NCI-H1436 (cell line): ENCODE measurements at regions not wholly inside any gene's neighbourhood (a gene's known extent, or its start where the extent isn't known, plus 50 kb on each side); places are given as distances from the start of the nearest gene placed in this dataset.

Experiments
- DNase-seq: peaks from one replicate; lab custom pipeline; 2025; lab: John Stamatoyannopoulos, UW

DNA sequence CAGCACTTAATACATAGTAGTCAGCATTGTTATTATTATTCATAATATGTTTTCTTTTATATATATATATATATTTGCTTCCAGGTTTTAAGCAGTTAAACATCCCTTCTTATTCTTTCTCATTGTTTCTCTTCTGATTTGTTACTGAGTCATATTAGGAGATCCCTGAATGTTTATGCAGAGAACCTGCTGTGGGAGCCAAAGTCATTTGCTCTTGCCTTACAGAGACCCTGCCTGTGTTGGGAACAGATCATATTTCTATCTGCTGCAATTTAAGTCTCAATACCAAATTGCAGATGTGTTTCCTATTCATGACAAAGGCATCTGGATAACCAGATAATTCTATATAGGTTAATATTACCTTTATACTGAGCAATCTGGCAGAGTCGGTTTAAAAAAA, 323.0 kb upstream of the UMPS start:
- DNase-seq = no peak

DNA sequence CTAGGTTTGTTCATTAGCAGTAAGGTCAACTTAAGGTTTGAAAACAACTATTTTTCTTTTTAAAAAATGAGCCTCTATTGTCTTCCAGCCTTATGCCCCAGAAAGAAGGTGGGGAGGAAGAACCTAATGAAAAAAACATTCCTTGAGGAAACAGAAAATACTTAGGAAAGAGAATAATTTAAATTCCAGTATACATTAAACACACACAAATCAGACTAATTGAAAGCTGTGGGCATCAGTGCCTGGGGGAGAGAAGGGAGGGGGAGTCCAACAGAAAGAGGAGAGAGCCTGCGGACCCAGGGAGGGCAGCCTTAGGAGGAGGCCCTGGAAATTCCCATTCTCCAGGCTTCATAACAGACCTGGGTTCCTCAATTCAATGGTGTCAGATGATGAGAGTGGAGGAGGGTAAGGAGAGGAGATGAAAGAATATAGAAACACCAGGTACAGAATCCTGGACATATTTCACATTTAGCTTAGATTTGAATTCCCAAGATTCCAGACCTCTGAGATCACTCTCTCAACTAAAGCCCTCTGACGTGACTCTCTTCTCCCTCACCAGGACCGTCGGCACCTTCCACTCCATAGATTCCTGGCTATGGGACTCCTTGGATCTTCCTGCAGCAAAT, 320.5 kb upstream of the UMPS start:
- no peak for DNase-seq

DNA sequence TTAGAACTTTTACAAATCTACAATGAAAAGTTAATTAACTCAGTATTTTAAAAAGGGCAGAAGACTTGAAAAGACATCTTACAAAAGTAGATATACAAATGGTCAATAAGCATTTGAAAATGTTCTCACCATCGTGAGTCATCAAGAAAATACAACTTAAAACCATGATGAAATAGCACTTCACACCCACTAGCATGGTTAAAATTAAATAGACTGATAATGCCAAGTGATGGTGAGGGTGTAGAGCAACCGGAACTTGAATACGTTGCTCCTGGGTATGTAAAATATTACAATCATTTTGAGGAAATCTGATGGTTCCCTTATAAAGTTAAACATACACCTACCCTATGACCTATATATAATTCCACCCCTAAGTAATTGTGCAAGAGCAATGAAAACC, 319.8 kb upstream of the UMPS start:
- DNase-seq = no peak

DNA sequence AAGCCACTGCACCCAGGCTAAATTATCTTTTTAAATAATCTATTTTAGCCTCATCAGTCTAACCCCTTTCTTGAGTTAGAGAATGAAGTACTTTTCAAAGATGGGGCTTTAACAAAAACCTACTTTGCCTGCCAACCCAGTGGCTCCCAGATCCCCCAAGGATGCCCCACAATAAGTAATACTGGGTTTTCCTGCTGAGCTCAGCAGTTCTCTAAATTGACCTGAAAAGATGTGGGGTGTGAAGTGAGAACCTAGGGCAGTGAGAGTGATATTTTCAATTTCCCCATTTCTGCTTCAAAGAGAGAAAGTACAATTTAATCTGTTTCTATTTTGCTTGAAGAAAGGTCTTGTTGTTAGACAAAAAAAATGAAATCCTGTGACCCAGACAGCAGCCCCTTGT, 318.5 kb upstream of the UMPS start:
- DNase-seq = no peak

- no peak for DNase-seq
Measured at GRCh38 chr3:124412644-124413043, 317.6 kb upstream of the UMPS start.

GRCh38 chr3:124413393-124413792, 316.9 kb upstream of the UMPS start:
- no peak for DNase-seq

GRCh38 chr3:124413989-124414598, 316.2 kb upstream of the UMPS start:
- no peak for DNase-seq

- DNase-seq = no peak
Measured at GRCh38 chr3:124415446-124415960, 314.7 kb upstream of the UMPS start.

DNA sequence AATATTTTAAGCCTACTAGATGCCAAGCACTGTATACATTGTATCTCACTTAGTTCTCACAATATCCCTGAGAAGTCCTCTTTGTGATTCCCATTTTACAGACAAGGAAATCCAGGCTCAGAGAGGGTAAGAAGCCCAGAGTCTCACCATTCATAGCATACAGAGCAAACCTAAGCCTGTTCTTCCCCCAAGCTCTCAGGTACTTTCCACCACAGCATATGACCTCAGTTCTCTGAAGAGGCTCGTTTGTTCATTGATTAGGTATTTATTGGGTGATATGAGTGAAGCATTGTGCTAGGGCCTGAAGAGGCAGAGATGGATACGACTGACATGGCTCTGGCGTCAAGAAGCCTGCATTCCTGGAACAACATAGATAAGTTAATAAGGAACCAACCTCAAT, 310.9 kb upstream of the UMPS start:
- DNase-seq = no peak

DNA sequence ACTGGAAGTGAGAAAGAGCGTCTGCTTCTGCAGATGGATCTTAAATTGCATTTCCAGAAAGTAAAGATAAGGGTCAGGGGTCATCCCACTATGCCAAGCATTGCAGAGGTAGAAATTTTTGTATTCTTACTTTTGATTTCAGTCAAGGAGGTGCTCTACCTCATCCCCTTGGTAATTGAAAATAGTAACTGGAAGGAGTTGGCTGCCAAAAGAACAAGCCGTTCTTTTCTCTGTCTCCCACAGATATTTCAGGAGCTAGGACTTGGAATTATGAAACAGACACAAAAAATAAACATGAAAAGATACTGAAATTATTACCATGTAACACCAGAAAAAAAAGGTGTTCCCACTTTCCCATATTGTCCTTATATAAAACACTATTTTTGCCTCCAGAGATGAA, 309.9 kb upstream of the UMPS start:
- no peak for DNase-seq

DNA sequence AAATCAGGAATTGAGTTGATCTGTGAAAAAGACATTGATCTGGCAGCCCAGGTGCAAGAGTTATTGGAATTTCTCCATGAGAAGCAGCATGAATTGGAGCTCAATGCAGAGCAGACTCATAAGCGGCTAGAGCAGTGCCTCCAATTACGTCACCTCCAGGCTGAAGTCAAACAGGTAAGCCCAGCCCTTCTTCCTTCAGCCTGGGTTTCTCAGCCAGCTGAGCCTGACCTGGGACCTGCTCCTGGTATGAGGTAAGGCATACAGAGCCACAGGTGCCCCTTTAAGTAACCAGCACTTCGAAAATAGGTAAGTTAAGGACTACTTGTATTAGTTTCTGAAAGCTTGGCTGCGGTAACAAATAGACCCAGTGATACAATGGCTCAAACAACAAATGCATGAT, 307.4 kb upstream of the UMPS start:
- no peak for DNase-seq

DNA sequence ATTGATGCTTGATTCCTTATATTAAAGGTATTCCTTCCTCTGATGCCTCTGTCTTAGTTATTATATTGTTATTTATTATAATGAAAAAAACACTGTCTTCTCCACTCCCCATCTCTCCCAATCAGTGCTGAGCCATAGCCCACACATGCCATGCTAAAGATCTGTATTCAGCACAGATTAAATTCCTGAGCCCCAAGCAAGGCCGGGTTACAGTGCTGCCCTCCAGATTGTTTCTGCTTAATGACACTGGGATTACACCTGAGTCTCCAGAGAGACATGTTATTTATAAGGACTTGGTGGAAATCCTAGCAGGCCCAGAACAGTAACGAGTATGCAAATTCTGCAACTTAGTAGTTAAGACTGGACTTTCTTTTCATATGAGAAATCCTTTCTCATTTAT, 305.9 kb upstream of the UMPS start:
- no peak for DNase-seq

GRCh38 chr3:124425972-124426371, 304.3 kb upstream of the UMPS start:
- no peak for DNase-seq

GRCh38 chr3:124428372-124429128, 301.7 kb upstream of the UMPS start:
- no peak for DNase-seq

- DNase-seq = peak; percentile 1
Measured at GRCh38 chr3:124429129-124429815, 301.0 kb upstream of the UMPS start.

DNA sequence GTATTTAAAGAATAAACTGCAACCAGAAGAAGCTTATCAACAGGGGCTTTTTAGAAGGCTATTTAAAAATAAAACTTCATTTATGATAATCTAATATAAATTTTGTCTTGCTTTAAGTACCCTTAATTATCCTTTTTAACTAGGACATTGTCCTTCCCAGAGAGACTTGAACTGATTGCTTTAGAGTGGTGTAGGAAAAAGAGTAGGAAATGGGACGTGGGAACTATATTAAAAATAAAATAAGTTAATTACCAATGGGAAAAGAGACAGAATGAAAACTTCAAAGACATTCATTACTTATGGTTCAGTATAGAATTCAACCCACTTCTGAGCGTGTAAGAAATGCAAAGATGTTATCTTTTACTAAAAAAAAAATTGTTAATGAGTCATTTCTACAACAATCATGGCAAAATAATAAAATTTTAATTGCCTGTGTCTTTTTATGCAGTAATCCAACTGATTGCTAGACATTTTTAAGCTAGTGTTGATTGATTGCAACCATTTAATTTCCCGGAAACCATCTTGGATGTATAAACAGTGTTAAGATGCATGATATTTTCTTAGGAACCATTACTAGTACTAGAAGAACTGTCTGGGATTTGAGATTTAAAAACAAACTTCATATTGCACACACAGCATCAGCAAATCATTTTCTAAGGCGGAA, 298.8 kb upstream of the UMPS start:
- DNase-seq = no peak

DNA sequence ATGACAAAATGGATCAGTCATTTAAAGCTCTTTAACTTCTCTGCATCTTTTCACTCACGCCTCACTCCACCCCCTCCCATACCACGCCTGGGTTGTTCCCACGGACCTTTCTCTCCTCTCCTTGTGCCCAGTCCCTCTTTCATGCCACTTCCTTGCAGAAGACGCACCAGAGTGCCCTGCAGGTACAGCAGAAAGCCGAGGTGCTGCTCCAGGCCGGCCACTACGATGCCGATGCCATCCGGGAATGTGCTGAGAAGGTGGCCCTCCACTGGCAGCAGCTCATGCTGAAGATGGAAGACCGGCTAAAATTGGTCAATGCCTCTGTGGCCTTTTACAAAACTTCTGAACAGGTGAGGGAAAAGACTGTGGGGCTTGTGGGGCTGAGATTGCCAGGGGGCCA, 296.1 kb upstream of the UMPS start:
- DNase-seq = no peak

DNA sequence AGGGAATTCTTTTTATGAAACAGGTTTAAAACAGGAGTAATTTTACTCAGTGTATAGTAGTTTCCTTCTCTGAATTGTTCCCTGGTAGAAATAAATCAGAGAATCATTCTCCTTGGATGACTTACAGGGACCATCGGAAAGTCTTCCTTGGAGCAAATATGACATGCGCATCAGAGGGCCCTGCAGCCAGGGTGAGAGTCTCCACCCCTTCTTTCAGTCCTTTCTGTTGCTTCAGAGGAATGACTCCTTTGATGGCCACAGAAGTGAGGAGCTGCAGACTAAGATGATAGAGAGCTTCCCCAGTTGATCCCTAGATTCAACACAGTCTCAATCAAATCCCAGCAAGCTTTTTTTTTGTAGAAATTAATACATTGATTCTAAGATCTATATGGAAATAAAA, 294.8 kb upstream of the UMPS start:
- no peak for DNase-seq

DNA sequence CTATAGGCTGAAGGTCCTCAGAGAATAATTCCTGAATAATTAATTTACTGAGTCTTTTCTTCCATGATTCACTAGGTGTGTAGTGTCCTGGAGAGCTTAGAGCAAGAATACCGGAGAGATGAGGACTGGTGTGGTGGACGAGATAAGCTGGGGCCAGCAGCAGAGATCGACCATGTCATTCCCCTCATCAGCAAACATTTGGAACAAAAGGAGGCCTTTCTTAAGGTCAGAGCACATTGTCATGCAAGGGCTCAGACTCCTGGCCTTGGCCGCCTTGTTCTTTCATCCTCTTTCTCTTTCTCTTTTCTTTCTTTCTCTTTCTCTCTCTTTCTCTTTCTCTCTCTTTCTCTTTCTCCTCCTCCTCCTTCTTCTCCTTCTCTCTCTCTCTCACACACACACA, 291.4 kb upstream of the UMPS start:
- no peak for DNase-seq

- no peak for DNase-seq
Measured at GRCh38 chr3:124439603-124440002, 290.6 kb upstream of the UMPS start.

DNA sequence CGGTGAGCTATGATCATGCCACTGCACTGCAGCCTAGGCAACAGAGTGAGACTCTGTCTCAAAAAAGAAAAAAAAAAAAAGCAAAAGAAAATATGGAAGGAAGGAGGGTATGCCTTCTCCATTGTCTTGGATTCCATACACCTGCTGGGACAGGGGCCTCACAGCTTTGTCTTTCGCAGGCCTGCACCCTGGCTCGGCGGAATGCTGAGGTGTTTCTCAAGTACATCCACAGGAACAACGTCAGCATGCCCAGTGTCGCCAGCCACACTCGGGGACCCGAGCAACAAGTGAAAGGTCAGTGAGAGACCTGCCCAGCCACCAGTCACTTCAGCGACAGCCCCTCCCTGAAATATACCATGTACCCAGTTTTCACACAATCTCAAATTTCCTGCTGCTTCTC, 288.5 kb upstream of the UMPS start:
- no peak for DNase-seq

- DNase-seq = no peak
Measured at GRCh38 chr3:124442463-124442862, 287.8 kb upstream of the UMPS start.
